Fibroblast of pulmonary artery (primary cell): ENCODE measurements at regions not wholly inside any gene's neighbourhood (a gene's known extent, or its start where the extent isn't known, plus 50 kb on each side); places are given as distances from the start of the nearest gene placed in this dataset.
A peak's percentile ranks its signal among the peaks of the same experiment; 100 is the strongest.

Source experiments
- DNase-seq: peaks from one replicate; pipeline ENCODE4 v3.0.0-alpha.2; 2010; ENCODE audit warnings: low read depth
- H3K4me3 ChIP-seq: replicated peaks from 2 replicates; pipeline ENCODE4 v1.5.1; 2011; ENCODE audit warnings: low read depth, mild to moderate bottlenecking, control low read depth, low read length, moderate library complexity
- CTCF ChIP-seq: IDR thresholded peaks from 2 replicates; pipeline ENCODE4 v1.5.1; 2011; ENCODE audit warnings: mild to moderate bottlenecking, control low read depth, low read length, inconsistent platforms; ENCODE audit errors: missing control alignments

- no peak overlapping the region for H3K4me3 ChIP-seq
- TF ChIP-seq CTCF, result no peak
- no peak for DNase-seq
Measured at GRCh38 chrX:111013778-111014455, 82.1 kb upstream of the PAK3 start.

- H3K4me3 ChIP-seq, result no peak overlapping the region
Measured at GRCh38 chrX:111010111-111010510, 85.9 kb upstream of the PAK3 start.

GRCh38 chrX:111009256-111009655, 86.7 kb upstream of the PAK3 start:
- no peak for DNase-seq
- no peak for TF ChIP-seq CTCF

More at GRCh38 chrX:111010111-111010510, 85.9 kb upstream of the PAK3 start:
- DNase-seq, result no peak
- no peak for TF ChIP-seq CTCF

GRCh38 chrX:111008126-111008525, 87.9 kb upstream of the PAK3 start:
- no peak for DNase-seq
- H3K4me3 ChIP-seq, result no peak overlapping the region
- no peak for TF ChIP-seq CTCF

More at GRCh38 chrX:111009256-111009655, 86.7 kb upstream of the PAK3 start:
- no peak overlapping the region for H3K4me3 ChIP-seq

GRCh38 chrX:111007238-111007637, 88.8 kb upstream of the PAK3 start:
- no peak overlapping the region for H3K4me3 ChIP-seq
- DNase-seq, result no peak
- TF ChIP-seq CTCF, result no peak

GRCh38 chrX:111006116-111006515, 89.9 kb upstream of the PAK3 start:
- peak; percentile 4 for DNase-seq
- H3K4me3 ChIP-seq, result no peak overlapping the region
- TF ChIP-seq CTCF, result no peak

GRCh38 chrX:111005166-111005565, 90.8 kb upstream of the PAK3 start:
- H3K4me3 ChIP-seq, result no peak overlapping the region
- no peak for DNase-seq
- no peak for TF ChIP-seq CTCF
